ENCODE measurements at regions not wholly inside any gene's neighbourhood (a gene's known extent, or its start where the extent isn't known, plus 50 kb on each side); places are given as distances from the start of the nearest gene placed in this dataset.

DNA sequence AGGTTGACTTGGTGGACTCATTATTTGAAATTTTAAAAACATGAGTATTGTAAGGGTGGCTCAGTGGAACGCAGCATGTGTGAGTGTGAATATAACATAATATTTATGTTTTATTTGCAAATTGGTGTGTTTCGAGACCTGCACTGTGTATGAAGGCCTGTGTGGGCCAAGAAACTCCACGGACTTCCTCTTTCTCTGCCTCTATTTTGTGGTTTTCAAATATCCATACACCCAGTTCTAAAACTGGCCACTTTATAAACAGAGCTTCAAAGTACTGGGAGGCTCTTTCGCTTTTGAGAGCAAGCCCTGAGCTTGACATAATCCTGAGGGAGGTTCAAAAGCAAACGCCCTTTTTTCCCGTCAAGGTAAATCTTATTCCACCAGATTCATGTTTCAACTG, 187.7 kb downstream of the GPAT3 start:
- DNase-seq, result no peak

DNA sequence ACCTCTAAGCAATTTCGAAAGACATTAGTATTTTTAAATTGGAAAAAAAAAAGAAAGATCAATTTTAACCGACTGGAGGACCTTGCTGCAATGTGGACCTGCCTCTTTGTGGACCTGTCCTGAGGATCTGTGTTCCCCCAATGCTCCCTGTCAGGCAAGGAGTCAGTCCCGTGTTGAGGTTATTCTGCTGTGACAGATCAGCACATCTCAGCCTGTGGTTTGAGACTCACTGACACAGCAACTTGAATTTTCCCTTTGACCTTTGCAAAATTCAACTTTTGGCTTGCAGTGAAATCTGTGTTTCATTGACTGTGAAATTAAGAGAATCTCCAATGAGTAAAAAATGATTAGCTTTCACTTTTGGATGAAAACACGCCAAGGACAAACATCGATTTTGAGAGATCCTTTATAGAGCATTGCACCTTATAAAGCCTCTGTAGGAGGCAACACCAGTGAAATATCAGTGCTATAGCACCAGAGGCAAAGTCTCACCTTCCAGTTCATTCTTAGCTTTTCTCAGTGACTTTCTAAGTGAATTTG, 186.9 kb downstream of the GPAT3 start:
- no peak for DNase-seq

DNA sequence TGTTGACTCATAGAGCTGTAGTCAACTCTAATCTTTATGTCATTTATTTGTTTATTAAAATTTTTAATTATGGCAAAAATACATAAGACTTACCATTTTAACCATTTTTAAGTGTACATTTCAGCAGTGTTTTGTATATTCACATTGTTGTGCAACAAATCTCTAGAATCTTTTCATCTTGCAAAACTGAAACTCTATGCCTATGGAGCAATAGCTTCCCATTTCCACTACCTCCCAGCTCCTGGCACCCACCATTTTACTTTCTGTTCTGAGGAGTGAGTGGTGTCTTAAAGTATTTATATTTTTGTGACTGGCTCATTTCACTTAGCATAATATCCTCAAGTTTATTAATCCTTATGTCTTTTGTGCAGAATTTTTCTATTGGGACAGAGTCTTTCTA, 181.0 kb downstream of the GPAT3 start:
- DNase-seq, result no peak

DNA sequence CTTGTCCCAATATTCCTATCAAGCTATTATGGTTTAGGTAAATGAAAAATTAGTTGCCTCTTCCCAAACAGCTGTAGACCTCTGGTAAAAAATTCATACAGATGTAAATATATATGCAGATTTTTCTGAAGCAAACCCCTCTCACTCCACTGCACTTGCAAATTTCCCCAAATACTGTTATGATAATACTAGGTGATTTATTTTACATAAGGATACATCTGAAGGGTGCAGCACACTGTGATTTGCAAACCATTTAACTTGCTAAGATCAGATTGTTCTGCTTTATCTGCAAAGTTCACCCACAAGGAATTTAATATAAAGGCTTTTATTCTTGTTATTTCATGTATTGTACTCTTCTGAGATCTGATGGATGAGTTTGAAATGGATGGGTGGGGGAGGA, 177.0 kb downstream of the GPAT3 start:
- no peak for DNase-seq

DNA sequence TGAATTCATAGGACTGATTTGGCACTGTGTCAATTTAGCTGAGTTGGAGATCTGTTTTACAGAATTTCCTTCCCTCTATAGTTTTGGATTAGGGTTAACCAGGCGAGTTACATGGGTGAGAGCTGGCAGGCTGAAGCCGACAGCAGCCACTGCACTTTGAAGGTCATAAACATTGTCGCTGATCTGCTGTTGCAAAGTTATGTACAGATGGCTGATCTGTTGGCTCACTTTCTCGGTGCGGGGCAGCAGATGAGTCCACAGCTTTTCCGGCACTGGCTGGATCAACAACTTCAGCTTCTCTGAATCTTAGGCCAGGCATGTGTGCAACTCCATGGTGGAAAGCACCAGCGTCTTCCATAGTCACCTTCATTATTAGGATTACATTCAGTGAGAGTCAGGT, 173.7 kb downstream of the GPAT3 start:
- DNase-seq, result no peak

DNA sequence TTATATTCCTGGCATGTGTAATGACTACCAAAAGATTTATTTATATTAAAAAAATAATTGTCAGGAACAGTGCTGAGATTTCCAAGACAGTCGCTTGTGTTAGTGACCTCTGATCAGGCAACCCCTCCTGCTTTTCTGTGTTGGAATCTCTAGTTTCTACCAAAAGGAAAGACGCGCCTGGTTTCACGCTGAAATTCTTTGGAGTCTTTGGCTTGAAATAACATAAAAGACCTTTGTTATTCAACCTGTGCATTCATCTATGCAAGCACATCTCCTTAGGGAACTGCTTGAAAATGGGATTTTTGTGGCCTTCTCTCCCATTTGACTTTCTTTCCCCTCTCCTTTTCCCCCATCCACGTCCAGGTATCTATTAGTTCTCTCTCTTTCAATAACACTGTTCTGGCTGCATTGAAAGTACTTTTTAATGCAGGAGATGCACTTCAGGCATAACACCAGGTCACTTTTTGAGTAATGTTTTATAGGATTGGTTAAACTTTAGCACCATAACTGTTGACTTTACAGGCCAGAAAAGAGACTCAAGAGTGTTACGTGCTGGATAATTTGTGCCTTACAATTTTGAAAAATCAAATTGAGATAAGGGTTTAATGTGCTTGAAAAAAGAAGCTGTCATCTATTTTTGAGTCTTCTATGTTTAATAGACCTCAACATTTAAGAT, 172.7 kb downstream of the GPAT3 start:
- no peak for DNase-seq

DNA sequence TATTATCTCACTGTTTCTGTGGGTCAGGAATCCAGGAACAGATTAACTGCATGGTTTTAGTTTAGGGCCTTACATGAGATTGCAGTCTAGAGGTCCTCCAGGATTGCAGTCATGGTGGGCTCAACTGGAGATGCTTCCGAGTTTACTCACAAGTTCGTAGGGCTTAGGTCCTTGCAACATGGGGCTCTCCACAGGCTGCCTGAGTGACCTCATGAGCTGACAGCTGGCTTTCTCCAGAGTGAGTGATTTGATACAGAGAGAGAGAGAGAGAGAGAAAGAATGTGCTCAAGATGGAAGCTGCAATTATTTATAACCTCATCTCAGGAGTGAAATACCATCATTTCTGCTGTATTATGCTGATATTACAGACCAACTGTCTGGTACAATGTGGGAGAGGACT, 168.9 kb downstream of the GPAT3 start:
- DNase-seq, result no peak

DNA sequence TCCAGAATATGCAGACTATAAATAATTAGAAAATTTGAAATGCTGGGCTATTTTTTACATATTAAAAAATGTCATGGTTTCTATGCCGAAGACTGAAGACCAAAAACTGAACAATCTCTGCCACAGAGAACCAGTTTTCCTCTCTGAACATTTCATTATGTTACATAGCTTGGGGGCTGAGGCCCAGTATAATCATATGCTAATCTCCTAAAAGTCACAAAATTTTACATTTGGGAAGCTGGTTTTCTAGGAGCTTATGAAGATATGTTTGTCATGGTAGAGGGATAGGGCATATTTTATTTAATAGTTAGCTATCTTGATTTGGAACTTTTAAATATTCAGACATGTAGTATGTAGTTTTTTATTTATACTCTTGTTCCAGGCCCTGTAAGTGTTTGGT, 167.8 kb downstream of the GPAT3 start:
- DNase-seq, result no peak

DNA sequence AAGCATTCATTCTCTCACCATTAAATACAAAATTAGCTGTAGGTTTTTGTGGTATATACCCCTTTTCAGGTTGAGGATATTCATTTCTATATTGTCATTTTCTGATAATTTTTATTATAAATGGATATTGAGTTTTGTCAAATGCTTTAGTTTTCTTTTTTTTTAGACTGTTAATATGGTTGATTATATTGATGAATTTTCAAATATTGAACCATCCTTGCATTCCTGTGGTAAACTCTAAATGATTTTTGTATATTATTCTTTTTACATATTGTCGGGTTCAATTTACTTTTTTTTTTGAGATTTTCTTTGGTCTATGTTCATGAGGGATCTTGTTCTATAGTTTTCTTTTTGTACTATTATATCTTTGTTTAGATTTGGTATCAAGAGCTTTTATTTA, 165.1 kb downstream of the GPAT3 start:
- DNase-seq, result no peak

DNA sequence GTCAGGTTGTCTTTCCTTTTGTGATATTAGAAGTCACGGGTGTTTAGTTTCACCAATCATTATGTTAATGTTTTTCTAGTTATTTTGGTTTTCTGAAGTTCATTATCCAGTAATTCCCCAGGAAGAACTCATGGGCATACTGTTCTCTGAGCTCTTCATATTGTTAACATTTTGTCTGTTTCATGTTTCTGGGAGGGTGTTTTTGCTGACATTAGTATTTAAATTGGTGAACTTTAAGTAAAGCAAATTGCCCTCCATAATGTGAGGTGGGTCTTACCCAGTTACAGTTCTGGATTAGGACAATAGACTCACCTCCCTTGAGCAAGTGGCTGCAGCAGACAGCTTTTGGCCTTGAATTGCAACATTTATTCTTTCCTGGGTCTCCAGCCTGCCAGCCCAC, 163.4 kb downstream of the GPAT3 start:
- DNase-seq, result no peak

DNA sequence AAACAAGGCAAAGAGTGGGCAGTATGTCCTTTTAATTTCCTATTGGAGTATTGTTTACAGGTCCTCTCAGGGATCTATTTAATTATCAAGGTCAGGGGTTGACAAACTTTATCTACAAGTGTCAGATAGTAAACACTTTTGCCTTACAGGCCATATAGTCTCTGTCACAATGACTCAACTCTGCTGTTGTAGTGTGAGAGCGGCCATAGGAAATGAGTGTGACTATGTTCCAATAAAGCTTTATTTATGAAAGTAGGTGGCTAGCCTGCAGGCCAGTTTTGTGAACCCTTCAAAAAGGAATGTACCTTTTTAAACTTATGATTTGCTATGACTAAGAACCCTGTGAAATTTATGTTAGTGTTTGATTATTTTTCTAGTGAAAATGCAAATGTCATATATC, 156.1 kb downstream of the GPAT3 start:
- no peak for DNase-seq

DNA sequence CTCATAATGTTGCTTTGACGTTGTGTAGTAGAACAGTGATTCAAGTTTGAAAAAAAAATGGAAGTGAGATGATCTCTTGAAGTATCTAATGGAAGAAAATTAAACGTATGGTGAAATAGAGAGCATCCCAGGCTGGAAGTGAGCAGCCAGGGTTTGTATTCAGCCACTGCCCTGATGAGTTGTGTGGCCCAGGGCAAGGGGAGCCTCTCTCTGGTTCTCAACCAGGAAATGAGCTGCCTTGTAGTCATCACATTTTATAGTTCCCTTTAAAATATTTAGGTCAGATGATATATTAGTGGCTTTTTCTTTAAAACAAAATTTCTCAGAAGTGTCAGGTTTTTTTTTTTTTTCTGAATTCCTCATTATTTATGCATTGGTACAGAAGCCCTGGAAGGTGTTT, 150.3 kb downstream of the GPAT3 start:
- DNase-seq, result no peak

DNA sequence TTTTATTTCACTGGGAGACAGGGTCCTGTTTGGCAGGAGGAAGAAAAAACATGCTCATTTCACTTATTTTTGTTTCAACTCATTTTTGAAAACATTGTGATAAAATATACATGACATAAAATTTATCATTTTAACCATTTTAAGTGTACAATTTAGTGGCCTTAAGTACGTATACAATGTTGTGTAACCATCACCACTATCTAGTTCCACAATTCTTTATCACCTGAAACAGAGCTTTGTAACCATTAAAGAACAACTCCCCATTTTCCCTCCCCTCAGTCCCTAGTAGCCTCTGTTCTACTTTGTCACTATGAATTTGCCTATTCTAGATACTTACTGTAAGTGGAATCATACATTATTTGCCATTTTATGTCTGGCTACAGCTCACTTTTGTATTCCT, 143.8 kb downstream of the GPAT3 start:
- no peak for DNase-seq

DNA sequence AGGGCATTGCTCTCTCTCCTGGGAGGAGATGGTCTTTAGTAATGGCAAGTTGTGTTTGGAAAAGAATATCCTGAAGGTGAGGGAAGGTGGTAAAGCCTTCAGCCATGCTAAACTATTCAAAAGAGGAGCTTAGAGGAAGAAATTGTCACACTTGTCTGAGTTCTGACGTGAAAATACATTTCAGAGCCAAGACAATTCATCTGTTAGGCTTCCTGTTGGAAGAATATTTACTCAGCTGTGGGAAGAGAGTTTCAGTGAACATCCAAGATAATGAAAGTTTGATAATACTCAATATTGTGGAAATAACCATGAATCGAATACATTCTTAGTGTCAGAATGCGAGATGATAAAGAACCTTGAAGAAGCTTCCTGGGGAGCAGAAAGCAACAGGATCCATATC, 143.3 kb downstream of the GPAT3 start:
- DNase-seq, result no peak

DNA sequence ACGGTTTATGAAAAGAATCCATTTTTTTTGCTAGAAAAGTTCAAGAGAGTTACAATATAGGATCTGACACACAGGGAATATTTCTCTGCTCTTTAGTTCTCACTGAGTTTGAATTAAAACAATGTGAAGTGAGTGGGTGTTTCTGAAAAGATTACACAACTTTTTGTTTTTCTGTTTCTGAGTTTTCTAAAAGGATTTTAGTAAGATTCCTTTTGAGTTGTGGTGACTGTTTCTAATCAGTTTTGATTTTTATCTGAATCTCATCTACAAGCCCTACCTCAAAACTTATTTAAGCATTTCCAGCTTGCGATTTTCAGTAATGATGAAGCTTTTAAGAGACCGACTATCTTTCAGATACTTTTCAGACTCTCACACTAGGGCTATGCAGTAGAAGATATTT, 141.7 kb downstream of the GPAT3 start:
- no peak for DNase-seq

DNA sequence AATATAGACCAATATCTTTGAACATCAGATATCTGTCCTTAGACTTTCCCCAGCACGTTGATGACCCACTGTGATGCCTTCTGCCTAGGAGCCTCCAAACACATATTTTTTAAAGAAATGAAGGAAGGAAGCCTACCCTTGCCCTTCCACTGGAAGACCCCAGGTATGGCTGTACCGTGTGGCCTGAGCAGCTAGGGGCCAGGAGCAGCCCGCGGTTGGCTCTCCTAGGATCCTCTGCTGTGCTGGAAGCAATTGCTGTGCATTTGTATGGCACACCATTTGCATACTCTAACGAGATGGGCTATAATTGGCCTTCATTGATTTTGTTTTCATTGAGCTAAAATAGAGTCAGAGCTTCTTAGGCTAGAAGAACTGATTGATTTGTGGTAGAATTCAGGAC, 128.8 kb downstream of the GPAT3 start:
- DNase-seq, result no peak

DNA sequence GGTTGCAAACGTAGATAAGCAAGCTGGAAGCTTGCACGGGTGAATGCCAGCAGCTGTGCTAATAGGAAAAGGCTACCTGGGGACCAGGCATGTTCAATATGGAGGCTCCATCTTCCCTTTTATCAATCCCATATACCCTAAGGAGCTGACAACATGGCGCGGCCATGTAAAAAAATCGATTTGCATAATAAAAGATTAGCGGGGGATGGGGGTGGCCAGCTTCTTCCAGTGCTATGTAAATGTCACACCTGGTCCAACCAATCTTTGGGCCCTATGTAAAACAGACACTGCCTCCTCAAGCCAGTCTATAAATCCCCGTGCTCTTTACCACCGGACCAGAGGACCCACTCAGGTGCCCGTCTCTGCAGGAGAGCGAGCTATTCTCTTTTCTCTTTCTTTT, 128.2 kb downstream of the GPAT3 start:
- DNase-seq, result no peak

DNA sequence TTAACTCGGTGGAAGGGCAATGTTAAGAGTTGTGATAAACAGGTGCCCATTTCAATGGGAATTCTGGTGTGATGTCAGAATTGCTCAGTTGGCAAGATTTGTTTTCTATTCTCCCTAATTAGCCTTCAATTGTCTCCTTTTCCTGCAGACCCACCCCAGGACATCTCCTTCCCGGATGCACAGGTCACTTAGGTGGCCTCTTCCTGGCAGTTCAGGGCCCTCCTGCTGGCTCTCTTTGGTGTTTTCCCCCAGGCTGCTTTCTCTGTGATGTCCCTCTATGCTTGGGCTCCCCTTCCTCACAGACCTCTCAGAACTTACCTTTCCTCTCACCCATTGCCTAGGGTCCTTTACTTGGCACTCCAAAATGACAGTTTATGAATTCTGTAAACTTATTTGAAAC, 126.3 kb downstream of the GPAT3 start:
- no peak for DNase-seq

DNA sequence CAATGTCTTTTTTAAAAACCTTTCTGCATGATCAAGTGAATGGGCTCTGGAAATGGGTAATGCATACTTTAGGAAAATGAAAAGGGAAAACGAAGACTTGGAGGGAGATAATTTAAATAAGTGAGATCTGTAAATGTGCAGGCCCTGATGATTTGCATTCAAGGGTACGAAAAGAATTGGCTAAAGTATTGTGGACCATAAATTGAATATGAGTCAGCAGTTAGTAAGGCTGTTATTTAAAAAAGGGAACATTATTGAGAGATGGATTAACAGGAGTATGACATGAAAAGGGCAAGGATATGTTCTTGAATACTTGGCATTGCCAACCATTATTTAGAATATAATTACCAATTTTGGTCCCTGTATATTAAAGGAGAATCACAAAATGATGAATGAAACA, 125.5 kb downstream of the GPAT3 start:
- no peak for DNase-seq

DNA sequence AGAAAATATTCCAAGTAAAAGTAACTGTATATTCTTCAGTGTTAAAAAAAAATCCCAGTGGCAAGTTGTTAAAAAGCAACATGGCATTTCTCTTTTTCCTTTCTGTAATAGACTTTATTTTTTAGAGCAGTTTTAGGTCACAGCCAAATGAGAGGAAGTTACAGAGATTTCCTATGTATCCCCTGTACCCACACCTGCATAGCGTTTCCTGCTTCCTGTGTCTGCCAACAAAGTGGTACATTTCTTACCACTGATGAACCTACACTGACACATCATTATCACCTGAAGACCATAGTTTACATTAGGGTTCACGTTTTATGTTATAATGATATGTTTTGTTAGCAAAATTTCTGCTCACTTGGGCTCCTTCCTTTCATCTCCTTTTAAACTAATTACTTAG, 124.7 kb downstream of the GPAT3 start:
- no peak for DNase-seq

DNA sequence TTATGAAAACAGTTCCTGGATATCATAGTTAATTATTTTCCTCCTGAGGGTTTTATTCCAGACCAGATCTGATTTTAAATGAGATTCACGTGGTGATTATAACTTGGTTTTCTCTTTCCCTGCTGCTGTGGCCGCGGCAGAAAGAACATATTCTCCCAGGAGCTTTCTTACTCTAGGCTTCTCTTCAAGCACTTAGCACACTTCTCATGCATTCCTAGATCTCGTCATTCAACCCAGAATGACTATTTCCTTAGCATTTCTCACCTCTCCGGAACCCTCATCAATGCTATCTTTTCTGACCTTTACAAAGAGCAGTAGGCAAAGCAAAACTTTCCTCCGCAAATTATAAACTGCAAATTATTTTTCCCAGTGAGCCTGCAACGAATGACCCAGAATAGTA, 122.9 kb downstream of the GPAT3 start:
- peak in 2 of 3 donors; percentile 48 to 51 for DNase-seq

DNA sequence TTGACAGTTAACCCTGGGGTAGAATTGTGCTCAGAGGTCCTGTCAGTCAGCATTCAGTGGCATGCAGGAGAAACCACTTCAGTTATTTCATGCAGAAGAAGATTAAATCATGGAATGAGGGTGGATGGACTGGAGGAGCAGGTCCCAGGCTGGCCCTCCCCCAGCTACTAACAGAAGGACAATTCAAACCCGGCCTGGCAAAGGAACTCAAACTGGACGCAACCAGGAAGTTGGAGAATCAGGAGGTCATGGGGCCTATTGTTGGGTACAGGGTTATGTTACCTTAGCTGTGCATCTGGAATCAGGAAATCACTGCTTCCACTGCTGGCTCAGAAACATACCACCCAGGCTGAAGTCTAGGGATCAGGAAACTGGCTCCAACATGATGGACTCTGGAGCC, 121.4 kb downstream of the GPAT3 start:
- no peak for DNase-seq

Data from muscle of back (tissue), 3 donors.